Thyroid gland (tissue), 4 donors: ENCODE measurements at regions not wholly inside any gene's neighbourhood (a gene's known extent, or its start where the extent isn't known, plus 50 kb on each side); places are given as distances from the start of the nearest gene placed in this dataset.
A peak's percentile ranks its signal among the peaks of the same experiment; 100 is the strongest.

ENCODE experiments used
- DNase-seq, 2 donors: peaks; one replicate each; pipeline ENCODE4 v3.0.0-alpha.2; 2019
- H3K27ac ChIP-seq, 3 donors: fragments of 200-600 bp; sonication (generic); 1 replicate in 2 of 3; 2 replicates in 1 of 3; pipeline ENCODE4 v1.5.1; 2016 to 2019; ENCODE audit warnings: mild to moderate bottlenecking in 1 of 3, moderate library complexity in 1 of 3
- H3K27me3 ChIP-seq: fragments of 200-600 bp; sonication (generic); one replicate; pipeline ENCODE4 v1.5.1; 2019
- H3K36me3 ChIP-seq, 2 donors: fragments of 200-600 bp; sonication (generic); one replicate each; pipeline ENCODE4 v1.5.1; 2016 to 2019
- H3K4me1 ChIP-seq, 2 donors: fragments of 200-600 bp; sonication (generic); one replicate each; pipeline ENCODE4 v1.5.1; 2017 to 2019
- H3K4me3 ChIP-seq, 3 donors: fragments of 200-600 bp; sonication (generic); replicated peaks in 1 of 3; 1 replicate in 2 of 3; 2 replicates in 1 of 3; pipeline ENCODE4 v1.5.1; 2016; ENCODE audit warnings: mild to moderate bottlenecking in 1 of 3
- H3K9me3 ChIP-seq: fragments of 200-600 bp; sonication (generic); one replicate; pipeline ENCODE4 v1.5.1; 2017
- POLR2A ChIP-seq, 2 donors: fragments of 450-650 bp; IDR thresholded peaks; one replicate each; pipeline ENCODE4 v1.6.1; 2017; ENCODE audit warnings: antibody characterized with exemption in 2 of 2, mild to moderate bottlenecking in 2 of 2, moderate library complexity in 1 of 2
- WGBS, 2 donors: methylation state at CpG; one replicate each; pipeline ENCODE4 v1.1.5; 2017; 5-methylcytosine and 5-hydroxymethylcytosine counted together
- intact Hi-C: fragments of 100-400 bp; cut with DNase I; formaldehyde crosslinking; loops from one replicate; pipeline ENCODE4 v1.15.1; 2023
- TF ChIP-seq, protein P1 (sequence below), 6 experiments: fragments of 200-600 bp in 3 of 6; fragments of 450-650 bp in 3 of 6; sonication (generic) in 3 of 6; IDR thresholded peaks; one replicate each; pipeline ENCODE4 v1.5.1; 2016 to 2019; ENCODE audit warnings: antibody characterized with exemption in 6 of 6, mild to moderate bottlenecking in 2 of 6, inconsistent platforms in 1 of 6, moderate library complexity in 1 of 6

DNA sequence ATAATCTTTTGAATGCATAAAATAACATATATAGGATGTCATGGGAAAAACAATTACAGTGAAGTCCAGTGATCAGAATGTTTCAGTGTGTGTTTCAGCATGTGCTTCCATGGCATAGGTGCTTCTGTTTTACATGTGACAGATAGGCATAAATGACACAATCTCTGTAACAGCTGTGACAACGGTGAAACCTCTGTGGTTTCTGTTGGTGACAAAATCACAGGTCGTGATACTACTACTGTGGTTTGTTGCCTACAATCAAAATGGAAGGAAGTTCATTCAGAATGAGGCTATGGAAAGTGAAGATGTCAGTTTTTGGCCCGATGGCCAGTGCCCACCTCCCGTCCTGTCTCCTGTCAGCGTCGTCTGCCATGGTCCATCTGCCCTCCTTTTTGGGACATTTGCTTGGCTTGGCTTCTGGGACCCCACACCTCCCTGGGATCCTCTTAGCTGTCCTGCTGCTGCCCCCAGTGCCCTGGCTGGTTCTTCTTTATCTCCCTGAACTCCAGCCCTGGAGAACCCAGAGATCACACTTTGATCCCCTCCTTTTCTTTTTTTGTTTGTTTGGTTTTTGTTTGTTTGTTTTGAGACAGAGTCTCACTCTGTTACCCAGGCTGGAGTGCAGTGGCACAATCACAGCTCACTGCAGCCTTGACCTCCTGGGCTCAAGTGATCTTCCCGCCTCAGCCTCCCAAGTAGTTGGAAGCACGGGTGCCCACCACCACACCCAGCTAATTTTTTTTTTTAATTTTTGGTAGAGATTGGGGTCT lies 79.3 kb upstream of the NAA20 start:
- intact Hi-C loops: no loop called here
- H3K27ac ChIP-seq: peak overlapping the region in 2 of 3 donors; percentile 26 to 32
- no peak for TF ChIP-seq POLR2A (IDR thresholded peaks at IDR 0.05)
- TF ChIP-seq, protein P1, sequence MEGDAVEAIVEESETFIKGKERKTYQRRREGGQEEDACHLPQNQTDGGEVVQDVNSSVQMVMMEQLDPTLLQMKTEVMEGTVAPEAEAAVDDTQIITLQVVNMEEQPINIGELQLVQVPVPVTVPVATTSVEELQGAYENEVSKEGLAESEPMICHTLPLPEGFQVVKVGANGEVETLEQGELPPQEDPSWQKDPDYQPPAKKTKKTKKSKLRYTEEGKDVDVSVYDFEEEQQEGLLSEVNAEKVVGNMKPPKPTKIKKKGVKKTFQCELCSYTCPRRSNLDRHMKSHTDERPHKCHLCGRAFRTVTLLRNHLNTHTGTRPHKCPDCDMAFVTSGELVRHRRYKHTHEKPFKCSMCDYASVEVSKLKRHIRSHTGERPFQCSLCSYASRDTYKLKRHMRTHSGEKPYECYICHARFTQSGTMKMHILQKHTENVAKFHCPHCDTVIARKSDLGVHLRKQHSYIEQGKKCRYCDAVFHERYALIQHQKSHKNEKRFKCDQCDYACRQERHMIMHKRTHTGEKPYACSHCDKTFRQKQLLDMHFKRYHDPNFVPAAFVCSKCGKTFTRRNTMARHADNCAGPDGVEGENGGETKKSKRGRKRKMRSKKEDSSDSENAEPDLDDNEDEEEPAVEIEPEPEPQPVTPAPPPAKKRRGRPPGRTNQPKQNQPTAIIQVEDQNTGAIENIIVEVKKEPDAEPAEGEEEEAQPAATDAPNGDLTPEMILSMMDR (IDR thresholded peaks at IDR 0.05): no peak
- no peak for DNase-seq
- no peaks in the 10 kb centered on the region for H3K36me3 ChIP-seq
- no peak overlapping the region for H3K4me3 ChIP-seq
- H3K9me3 ChIP-seq: no peaks in the 10 kb centered on the region
- no peaks in the 10 kb centered on the region for H3K27me3 ChIP-seq
- 80 to 94% methylated on average over 8 of the region's 8 CpGs for WGBS, 2 donors
- H3K4me1 ChIP-seq: peaks cover 17 to 58% of the 10 kb centered on the region in 2 donors

DNA sequence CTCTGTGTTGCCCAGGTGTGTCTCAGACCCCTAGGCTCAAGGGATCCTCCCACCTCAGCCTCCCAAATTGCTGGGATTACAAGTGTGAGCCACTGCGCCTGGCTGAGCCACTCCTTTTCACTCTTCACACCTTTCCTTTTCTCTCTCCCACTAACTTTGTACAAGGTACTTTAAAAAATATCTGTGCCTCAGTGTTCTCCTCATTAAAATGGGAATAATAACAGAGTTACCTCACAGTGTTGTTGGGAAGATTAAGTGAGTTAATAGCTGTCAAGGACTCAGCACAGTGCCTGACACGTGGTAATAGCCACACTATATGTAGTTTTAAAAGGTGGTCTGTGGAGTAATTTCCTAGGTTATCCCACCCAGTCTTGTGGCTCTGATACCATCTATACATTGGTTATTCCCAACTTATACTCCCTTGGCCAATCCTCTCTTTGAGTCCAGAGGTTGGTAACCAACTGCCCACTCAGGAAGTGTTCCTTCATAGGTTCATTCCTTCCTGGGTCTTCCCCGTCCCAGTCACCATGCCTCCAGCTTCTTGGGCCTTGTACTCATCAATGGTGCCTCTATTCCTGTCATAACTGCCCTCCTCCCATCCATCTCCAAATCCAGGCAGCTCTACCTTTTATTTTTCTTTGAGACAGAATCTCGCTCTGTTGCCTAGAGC lies 78.6 kb upstream of the NAA20 start:
- no peaks in the 10 kb centered on the region for H3K36me3 ChIP-seq
- H3K27me3 ChIP-seq: no peaks in the 10 kb centered on the region
- H3K4me1 ChIP-seq: peaks cover 22 to 65% of the 10 kb centered on the region in 2 donors
- H3K27ac ChIP-seq: peak overlapping the region in 2 of 3 donors; percentile 26 to 32
- H3K4me3 ChIP-seq: no peak overlapping the region
- 94% methylated on average over 4 of the region's 4 CpGs for WGBS, 2 donors
- intact Hi-C loops: no loop called here
- H3K9me3 ChIP-seq: no peaks in the 10 kb centered on the region
- DNase-seq: no peak
- TF ChIP-seq, protein P1 (IDR thresholded peaks at IDR 0.05): no peak
- TF ChIP-seq POLR2A (IDR thresholded peaks at IDR 0.05): no peak

DNA sequence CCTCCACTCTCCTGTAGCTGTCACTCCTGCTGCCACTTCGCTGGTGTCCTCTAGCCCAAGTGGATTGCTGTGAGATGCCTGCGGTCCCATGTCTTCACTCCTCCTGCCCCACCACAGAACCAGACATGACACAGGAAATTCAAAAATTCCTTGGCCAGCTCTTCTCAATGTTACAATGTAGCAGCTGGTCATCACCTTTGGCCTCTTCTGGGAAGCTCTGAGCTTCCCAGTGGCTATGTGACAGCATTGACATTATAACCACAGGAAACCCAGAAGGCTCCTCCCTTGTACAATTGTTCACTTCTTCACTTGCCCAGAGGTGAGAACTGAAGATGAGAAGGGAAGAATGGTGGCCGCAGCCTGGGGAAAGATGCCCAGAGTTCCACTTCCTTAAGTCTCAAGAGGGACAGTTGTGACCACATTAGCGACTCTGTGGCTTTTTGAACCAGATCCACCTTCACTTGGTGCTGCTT lies 76.1 kb upstream of the NAA20 start:
- H3K36me3 ChIP-seq: no peaks in the 10 kb centered on the region
- WGBS, 2 donors: 78 to 81% methylated on average over 4 of the region's 4 CpGs
- H3K4me1 ChIP-seq: peaks cover 28 to 68% of the 10 kb centered on the region in 2 donors
- H3K27me3 ChIP-seq: no peaks in the 10 kb centered on the region
- H3K9me3 ChIP-seq: no peaks in the 10 kb centered on the region
- no peak for DNase-seq
- peak overlapping the region; percentile 11 to 74 (median 31) for H3K27ac ChIP-seq
- no peak for TF ChIP-seq POLR2A (IDR thresholded peaks at IDR 0.05)
- TF ChIP-seq, protein P1 (IDR thresholded peaks at IDR 0.05): no peak
- intact Hi-C loops: no loop called here
- H3K4me3 ChIP-seq: no peak overlapping the region

DNA sequence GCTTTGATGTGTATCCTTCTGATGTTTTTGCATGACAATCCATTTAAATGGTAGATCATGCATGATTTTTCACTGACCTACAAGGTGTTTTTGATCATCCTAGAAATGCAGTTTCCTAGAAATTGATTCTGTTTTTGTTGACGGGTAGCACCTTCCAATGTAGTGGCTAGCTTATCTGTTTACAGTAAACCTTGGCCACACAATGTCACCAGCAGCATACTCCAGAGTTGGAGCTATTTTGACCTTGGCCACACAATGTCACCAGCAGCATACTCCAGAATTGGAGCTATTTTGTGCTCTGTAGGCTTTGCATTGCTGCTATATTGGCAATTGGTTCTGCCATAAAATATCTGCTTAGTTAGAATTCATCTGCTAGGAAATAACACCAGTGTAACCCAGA lies 74.6 kb upstream of the NAA20 start:
- Histone ChIP-seq H3K36me3 (no peaks in the 10 kb centered on the region), H3K4me3 (no peak overlapping the region), H3K27me3 (no peaks in the 10 kb centered on the region), H3K4me1 (peaks cover 28 to 70% of the 10 kb centered on the region in 2 donors), H3K27ac (peak overlapping the region in 2 of 3 donors; percentile 70 to 78), H3K9me3 (no peaks in the 10 kb centered on the region)
- intact Hi-C loops: no loop called here
- no peak for DNase-seq
- TF ChIP-seq, protein P1 (IDR thresholded peaks at IDR 0.05): no peak
- TF ChIP-seq POLR2A (IDR thresholded peaks at IDR 0.05): no peak
- WGBS, 2 donors: 97 to 100% methylated on average over 1 of the region's 1 CpG

DNA sequence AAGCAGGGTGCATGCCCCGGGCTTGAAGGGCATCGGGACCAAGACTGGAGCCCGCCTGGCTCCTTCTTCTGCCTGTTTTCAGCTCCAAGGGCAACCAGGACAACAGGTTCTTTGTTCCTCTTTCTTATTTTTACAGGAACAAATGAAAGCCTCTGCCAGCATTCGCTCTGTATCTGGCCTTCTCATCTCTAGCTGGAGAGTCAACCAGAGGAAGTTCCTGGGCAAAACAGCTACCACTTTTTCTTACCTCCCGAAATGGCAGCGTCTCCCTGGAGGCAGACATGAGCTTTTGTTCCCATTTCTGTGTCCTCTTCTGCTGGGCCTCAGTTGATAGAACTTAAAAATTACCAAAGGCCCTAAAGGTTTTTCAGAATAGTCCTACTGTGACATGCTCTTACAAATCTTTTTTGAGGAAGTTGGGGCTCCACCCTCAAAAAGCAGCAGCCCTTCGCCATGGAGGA lies 74.1 kb upstream of the NAA20 start:
- TF ChIP-seq POLR2A (IDR thresholded peaks at IDR 0.05): no peak
- TF ChIP-seq, protein P1 (IDR thresholded peaks at IDR 0.05): no peak

More for the DNA sequence above, 74.1 kb upstream of the NAA20 start:
- intact Hi-C loops: no loop called here
- no peaks in the 10 kb centered on the region for H3K9me3 ChIP-seq
- DNase-seq: peak; percentile 50 to 55
- H3K4me3 ChIP-seq: no peak overlapping the region
- no peaks in the 10 kb centered on the region for H3K27me3 ChIP-seq
- peaks cover 28 to 70% of the 10 kb centered on the region in 2 donors for H3K4me1 ChIP-seq
- H3K36me3 ChIP-seq: no peaks in the 10 kb centered on the region
- 52 to 64% methylated on average over 7 of the region's 7 CpGs for WGBS, 2 donors
- H3K27ac ChIP-seq: peak overlapping the region; percentile 69 to 78 (median 70)
